Right cardiac atrium (tissue), 5 donors: ENCODE measurements at regions not wholly inside any gene's neighbourhood (a gene's known extent, or its start where the extent isn't known, plus 50 kb on each side); places are given as distances from the start of the nearest gene placed in this dataset.
A peak's percentile ranks its signal among the peaks of the same experiment; 100 is the strongest.

Source experiments
- ATAC-seq, 2 donors: fragments of 200-7000 bp; cut with Tn5 transposase; one replicate each; pipeline versions ENCODE4 v1.8.0 to v1.9.1; 2020; ENCODE audit warnings: moderate library complexity in 2 of 2, mild to moderate bottlenecking in 1 of 2
- DNase-seq, 3 donors: peaks; one replicate each; pipeline ENCODE4 v3.0.0-alpha.2; 2020
- H3K27ac ChIP-seq: one replicate; pipeline ENCODE4 v1.5.1; 2013; ENCODE audit warnings: mild to moderate bottlenecking, low read length, control low read depth, moderate library complexity
- H3K27me3 ChIP-seq: one replicate; pipeline ENCODE4 v1.6.1; 2013; ENCODE audit not compliant: control insufficient read depth, insufficient read depth
- H3K4me1 ChIP-seq: one replicate; pipeline ENCODE4 v1.6.1; 2013; ENCODE audit warnings: low read length; ENCODE audit not compliant: control insufficient read depth, insufficient read depth
- H3K4me3 ChIP-seq: one replicate; pipeline ENCODE4 v1.5.1; 2013; ENCODE audit warnings: low read length, control low read depth
- H3K9me3 ChIP-seq: one replicate; pipeline ENCODE4 v1.6.1; 2013; ENCODE audit warnings: low read length; ENCODE audit not compliant: control insufficient read depth
- WGBS: extraction: QIAGEN DNeasy Blood & Tissue Kit; methylation state at CpG from one replicate; pipeline ENCODE4 v1.1.7; 2013; 5-methylcytosine and 5-hydroxymethylcytosine counted together
- intact Hi-C, 4 donors: fragments of 100-400 bp; cut with DNase I; formaldehyde crosslinking; loops; one replicate each; pipeline versions ENCODE4 v1.11.0 to v1.14.0; 2022 to 2023
- donor health status: healthy with polysubstance abuse.
- donor health status: DM: no; HTN: yes; CAD: no.
- donor health status: DM: no; HTN: no; CAD: no.
- donor health status: DM: no; HTN: yes; CAD: no; lungs with severe emphysema.
- donor health status: DM: yes; HTN: yes; CAD: no.

- H3K27me3 ChIP-seq = no peaks in the 10 kb centered on the region
- DNase-seq = no peak
- no peak for ATAC-seq
- no peaks in the 10 kb centered on the region for H3K4me1 ChIP-seq
- intact Hi-C loops = no loop called here
- H3K9me3 ChIP-seq = no peaks in the 10 kb centered on the region
- H3K4me3 ChIP-seq = no peak overlapping the region
- 96% methylated on average over 2 of the region's 2 CpGs for WGBS
- no peak overlapping the region for H3K27ac ChIP-seq
Measured at GRCh38 chr1:82724246-82724645, 923.5 kb downstream of the ADGRL2 start.

GRCh38 chr1:82722608-82723007, 921.9 kb downstream of the ADGRL2 start:
- intact Hi-C loops = no loop called here
- Histone ChIP-seq H3K9me3 (no peaks in the 10 kb centered on the region), H3K4me3 (no peak overlapping the region), H3K27me3 (no peaks in the 10 kb centered on the region), H3K27ac (no peak overlapping the region), H3K4me1 (no peaks in the 10 kb centered on the region)
- ATAC-seq = no peak
- no peak for DNase-seq
- WGBS = 94% methylated on average over 3 of the region's 3 CpGs

DNA sequence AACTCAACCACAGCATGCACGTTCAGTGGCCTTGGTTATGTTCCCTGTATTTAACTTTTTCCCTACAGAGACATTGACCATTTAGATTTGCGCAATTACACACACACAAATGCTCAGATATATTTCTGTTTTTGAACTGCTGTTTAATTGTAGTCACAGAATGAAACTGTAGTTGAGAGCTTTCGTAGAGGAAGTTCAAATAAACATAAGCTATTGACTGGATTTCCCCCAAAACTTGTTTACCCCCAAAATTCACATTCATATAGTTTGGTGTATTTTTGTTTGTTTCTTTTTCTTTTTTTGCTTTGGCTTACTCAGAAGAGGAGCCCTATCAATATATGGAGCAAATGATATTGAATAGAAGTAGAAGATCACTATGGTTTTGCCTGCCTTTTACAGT, 921.0 kb downstream of the ADGRL2 start:
- no peak for DNase-seq
- Histone ChIP-seq H3K27ac (no peak overlapping the region), H3K9me3 (no peaks in the 10 kb centered on the region), H3K4me1 (no peaks in the 10 kb centered on the region), H3K4me3 (no peak overlapping the region), H3K27me3 (no peaks in the 10 kb centered on the region)
- intact Hi-C loops = no loop called here
- ATAC-seq = no peak
- WGBS = 61% methylated on average over 3 of the region's 3 CpGs

GRCh38 chr1:82718719-82719419, 918.1 kb downstream of the ADGRL2 start:
- H3K27me3 ChIP-seq = no peaks in the 10 kb centered on the region
- no peak for ATAC-seq
- WGBS = 86% methylated on average over 1 of the region's 1 CpG

GRCh38 chr1:82710091-82710490, 909.4 kb downstream of the ADGRL2 start:
- intact Hi-C loops = no loop called here
- H3K4me1 ChIP-seq = no peaks in the 10 kb centered on the region
- ATAC-seq (no peak), DNase-seq (no peak)
- no peak overlapping the region for H3K4me3 ChIP-seq
- H3K9me3 ChIP-seq = no peaks in the 10 kb centered on the region
- no peak overlapping the region for H3K27ac ChIP-seq
- no peaks in the 10 kb centered on the region for H3K27me3 ChIP-seq

More at GRCh38 chr1:82718719-82719419, 918.1 kb downstream of the ADGRL2 start:
- Histone ChIP-seq H3K27ac (no peak overlapping the region), H3K4me1 (no peaks in the 10 kb centered on the region), H3K9me3 (no peaks in the 10 kb centered on the region), H3K4me3 (no peak overlapping the region)
- DNase-seq = no peak
- intact Hi-C loops = no loop called here

DNA sequence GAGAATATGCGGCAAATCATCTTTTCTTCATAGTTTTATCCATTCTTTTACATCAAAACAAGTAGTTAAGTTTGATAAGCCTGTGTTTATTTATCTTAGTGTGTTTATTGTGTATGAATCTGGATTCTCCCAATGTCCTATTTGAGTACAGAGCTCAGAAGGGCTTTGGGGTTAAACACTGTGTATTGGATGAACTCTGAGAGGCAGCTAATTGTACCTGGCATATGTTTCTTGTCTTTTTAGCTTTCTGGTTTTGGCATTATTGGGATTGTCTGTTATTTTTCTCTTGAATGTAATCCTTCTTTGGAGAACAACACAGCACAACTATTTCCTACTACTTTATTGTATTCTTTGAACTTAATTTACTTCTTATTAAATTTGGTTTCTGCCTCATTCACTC, 906.9 kb downstream of the ADGRL2 start:
- Histone ChIP-seq H3K27ac (no peak overlapping the region), H3K27me3 (no peaks in the 10 kb centered on the region), H3K4me1 (no peaks in the 10 kb centered on the region), H3K4me3 (no peak overlapping the region), H3K9me3 (no peaks in the 10 kb centered on the region)
- DNase-seq = no peak
- intact Hi-C loops = no loop called here
- no peak for ATAC-seq
- WGBS = 94% methylated on average over 1 of the region's 1 CpG

- intact Hi-C loops = no loop called here
- no peaks in the 10 kb centered on the region for H3K9me3 ChIP-seq
- no peak overlapping the region for H3K27ac ChIP-seq
- H3K27me3 ChIP-seq = no peaks in the 10 kb centered on the region
- H3K4me3 ChIP-seq = no peak overlapping the region
- no peak for ATAC-seq
- no peaks in the 10 kb centered on the region for H3K4me1 ChIP-seq
- no peak for DNase-seq
- 87% methylated on average over 2 of the region's 2 CpGs for WGBS
Measured at GRCh38 chr1:82706741-82707140, 906.0 kb downstream of the ADGRL2 start.

GRCh38 chr1:82704966-82705365, 904.2 kb downstream of the ADGRL2 start:
- Histone ChIP-seq H3K27me3 (no peaks in the 10 kb centered on the region), H3K4me3 (no peak overlapping the region), H3K27ac (no peak overlapping the region), H3K4me1 (no peaks in the 10 kb centered on the region), H3K9me3 (no peaks in the 10 kb centered on the region)
- ATAC-seq (no peak), DNase-seq (no peak)
- intact Hi-C loops = no loop called here

GRCh38 chr1:82704393-82704792, 903.7 kb downstream of the ADGRL2 start:
- intact Hi-C loops = no loop called here
- ATAC-seq (peak; percentile 88 to 94), DNase-seq (no peak)
- Histone ChIP-seq H3K4me3 (no peak overlapping the region), H3K4me1 (no peaks in the 10 kb centered on the region), H3K27me3 (no peaks in the 10 kb centered on the region), H3K27ac (no peak overlapping the region), H3K9me3 (no peaks in the 10 kb centered on the region)
- 17% methylated on average over 3 of the region's 3 CpGs for WGBS

- H3K27me3 ChIP-seq = no peaks in the 10 kb centered on the region
- no peak overlapping the region for H3K27ac ChIP-seq
- intact Hi-C loops = no loop called here
- ATAC-seq (no peak), DNase-seq (no peak)
- no peak overlapping the region for H3K4me3 ChIP-seq
- no peaks in the 10 kb centered on the region for H3K9me3 ChIP-seq
- no peaks in the 10 kb centered on the region for H3K4me1 ChIP-seq
Measured at GRCh38 chr1:82703951-82704350, 903.2 kb downstream of the ADGRL2 start.

- Histone ChIP-seq H3K4me1 (no peaks in the 10 kb centered on the region), H3K27me3 (no peaks in the 10 kb centered on the region), H3K4me3 (no peak overlapping the region), H3K9me3 (no peaks in the 10 kb centered on the region), H3K27ac (no peak overlapping the region)
- intact Hi-C loops = no loop called here
- DNase-seq (no peak), ATAC-seq (no peak)
- WGBS = 86% methylated on average over 5 of the region's 5 CpGs
Measured at GRCh38 chr1:82700476-82700875, 899.7 kb downstream of the ADGRL2 start.

- peak overlapping the region; percentile 11 for H3K4me3 ChIP-seq
- no peak overlapping the region for H3K27ac ChIP-seq
- DNase-seq (peak in 1 of 3 donors; percentile 55), ATAC-seq (peak; percentile 76 to 92)
- whole genome bisulfite sequencing = 63% methylated on average over 8 of the region's 8 CpGs
- no peaks in the 10 kb centered on the region for H3K27me3 ChIP-seq
- intact Hi-C loops = no loop called here
- H3K4me1 ChIP-seq = no peaks in the 10 kb centered on the region
- H3K9me3 ChIP-seq = no peaks in the 10 kb centered on the region
Measured at GRCh38 chr1:82697965-82698364, 897.2 kb downstream of the ADGRL2 start.
